GM12878 (cell line): ENCODE measurements at regions not wholly inside any gene's neighbourhood (a gene's known extent, or its start where the extent isn't known, plus 50 kb on each side); places are given as distances from the start of the nearest gene placed in this dataset.
"Not testable (repeated sequence)": the region's sequence is repeated elsewhere in the genome, so short reads cannot be mapped to it uniquely, and the experiment has no call there.

Experiments
- ATAC-seq: fragments of 200-7000 bp; cut with Tn5 transposase; 3 replicates; pipeline ENCODE4 v1.9.1; 2020; ENCODE audit warnings: mild to moderate bottlenecking, moderate library complexity
- BruUV-seq: library from RNA; stranded (reverse); fragments of 400-500 nt; replicated peaks from 2 replicates; lab custom pipeline; 2021; lab: Mats Ljungman, UMichigan
- CTCF ChIA-PET: fragments of 300-600 bp; sonication (Branson Sonifier 250); formaldehyde crosslinking; extraction: SDS; loops from one replicate; lab custom pipeline; 2021; ENCODE audit warnings: inconsistent platforms; lab: Yijun Ruan, JAX
- POLR2A ChIA-PET: fragments of 350-600 bp; formaldehyde crosslinking; extraction: SDS; loops from one replicate; lab custom pipeline; 2021; ENCODE audit warnings: inconsistent platforms; lab: Charles Lee
- RAD21 ChIA-PET: fragments of 300-600 bp; sonication (Branson Sonifier 250); formaldehyde crosslinking; loops from one replicate; lab custom pipeline; 2023; ENCODE audit warnings: antibody characterized with exemption; ENCODE audit not compliant: unreplicated experiment; lab: Charles Lee
- SMC1A ChIA-PET: fragments of 300-600 bp; sonication (Branson Sonifier 250); formaldehyde crosslinking; loops from one replicate; lab custom pipeline; 2023; ENCODE audit not compliant: unreplicated experiment, uncharacterized antibody; lab: Charles Lee
- DNase-seq: peaks from one replicate; pipeline ENCODE4 v3.0.0-alpha.2; 2011; ENCODE audit warnings: low read depth, low spot score
- FAIRE-seq: peaks from 3 replicates; lab custom pipeline; 2011; peaks lifted over from hg19 to GRCh38; lab: Jason Lieb, UNC
- H2AFZ ChIP-seq: 2 replicates; pipeline ENCODE4 v1.6.0; 2011; ENCODE audit warnings: low read depth, low read length, control low read depth; ENCODE audit not compliant: control insufficient read depth
- H3K27ac ChIP-seq: 2 replicates; pipeline ENCODE4 v1.5.1; 2011; ENCODE audit warnings: control low read depth; ENCODE audit not compliant: control insufficient read depth, insufficient read depth
- H3K27me3 ChIP-seq, 2 experiments: replicated peaks in 1 of 2; 2 replicates each; pipeline versions ENCODE4 v1.6.0 to v1.6.1; 2011; ENCODE audit warnings: low read length in 1 of 2; ENCODE audit not compliant: control insufficient read depth in 2 of 2, insufficient read depth in 2 of 2
- H3K36me3 ChIP-seq, 2 experiments: 2 replicates each; pipeline ENCODE4 v1.5.1; 2011; ENCODE audit warnings: low read length in 1 of 2; ENCODE audit not compliant: control insufficient read depth in 2 of 2, insufficient read depth in 2 of 2
- H3K4me1 ChIP-seq: 2 replicates; pipeline ENCODE4 v1.6.1; 2011; ENCODE audit warnings: mild to moderate bottlenecking, low read length, moderate library complexity, mixed read lengths; ENCODE audit not compliant: control insufficient read depth, insufficient read depth
- H3K4me2 ChIP-seq: 2 replicates; pipeline ENCODE4 v1.6.0; 2011; ENCODE audit warnings: control low read depth; ENCODE audit not compliant: control insufficient read depth, insufficient read depth
- H3K4me3 ChIP-seq: fragments of 200-600 bp; sonication (generic); 2 replicates; pipeline ENCODE4 v1.5.1; 2016
- H3K79me2 ChIP-seq: 2 replicates; pipeline ENCODE4 v1.6.0; 2011; ENCODE audit warnings: low read length; ENCODE audit not compliant: control insufficient read depth, insufficient read depth
- H3K9ac ChIP-seq: 2 replicates; pipeline ENCODE4 v1.8.0; 2011; ENCODE audit warnings: low read length, control low read depth, mixed read lengths; ENCODE audit not compliant: control insufficient read depth, insufficient read depth
- H3K9me3 ChIP-seq: replicated peaks from 3 replicates; pipeline ENCODE4 v1.5.1; 2011; ENCODE audit warnings: mild to moderate bottlenecking, low read length; ENCODE audit not compliant: control insufficient read depth, insufficient read depth
- H4K20me1 ChIP-seq: 2 replicates; pipeline ENCODE4 v1.6.0; 2011; ENCODE audit not compliant: control insufficient read depth, insufficient read depth
- BRCA1 ChIP-seq: IDR thresholded peaks from 2 replicates; pipeline ENCODE4 v1.6.1; 2011; ENCODE audit warnings: low read depth, low read length, improper control_type of control experiment
- CBX3 ChIP-seq: fragments of 200-600 bp; sonication (generic); IDR thresholded peaks from 2 replicates; pipeline ENCODE4 v1.6.1; 2016; ENCODE audit warnings: low read depth, borderline replicate concordance
- DPF2 ChIP-seq: fragments of 450-650 bp; IDR thresholded peaks from 2 replicates; pipeline ENCODE4 v1.6.1; 2017; ENCODE audit warnings: mild to moderate bottlenecking
- FOXM1 ChIP-seq: IDR thresholded peaks from 2 replicates; pipeline ENCODE4 v1.6.1; 2012; ENCODE audit warnings: low read depth, mild to moderate bottlenecking, inconsistent platforms, low read length, moderate library complexity
- HDAC6 ChIP-seq: fragments of 200-600 bp; sonication (generic); IDR thresholded peaks from one replicate; pipeline ENCODE4 v1.8.0; 2017; ENCODE audit warnings: antibody characterized with exemption; ENCODE audit not compliant: unreplicated experiment
- IKZF1 ChIP-seq: fragments of 450-650 bp; conservative IDR thresholded peaks from 2 replicates; pipeline ENCODE4 v1.6.1; 2017; ENCODE audit warnings: antibody characterized with exemption, mild to moderate bottlenecking
- NBN ChIP-seq: fragments of 450-650 bp; IDR thresholded peaks from 2 replicates; pipeline ENCODE4 v1.6.1; 2016
- NFYA ChIP-seq: IDR thresholded peaks from 2 replicates; pipeline ENCODE4 v1.6.1; 2011; ENCODE audit warnings: low read depth, mild to moderate bottlenecking, low read length, improper control_type of control experiment, borderline replicate concordance
- PML ChIP-seq: IDR thresholded peaks from 2 replicates; pipeline ENCODE4 v1.6.1; 2012; ENCODE audit warnings: low read length, inconsistent platforms
- POLR2A ChIP-seq: IDR thresholded peaks from 2 replicates; pipeline ENCODE4 v1.6.1; 2011; ENCODE audit warnings: low read depth, mild to moderate bottlenecking, low read length
- RAD21 ChIP-seq: IDR thresholded peaks from 2 replicates; pipeline ENCODE4 v1.6.1; 2011; ENCODE audit warnings: mild to moderate bottlenecking, low read depth, low read length, moderate library complexity; ENCODE audit not compliant: insufficient read depth
- RELA ChIP-seq: fragments of 450-650 bp; IDR thresholded peaks from 2 replicates; pipeline ENCODE4 v1.8.0; 2014; ENCODE audit warnings: borderline replicate concordance; ENCODE audit not compliant: partially characterized antibody
- SMAD1 ChIP-seq: fragments of 450-650 bp; IDR thresholded peaks from 2 replicates; pipeline ENCODE4 v1.6.1; 2018; ENCODE audit warnings: mild to moderate bottlenecking, low read depth; ENCODE audit not compliant: partially characterized antibody
- SMC3 ChIP-seq: IDR thresholded peaks from 2 replicates; pipeline ENCODE4 v1.6.1; 2011; ENCODE audit warnings: low read length, improper control_type of control experiment, borderline replicate concordance
- SRF ChIP-seq, 2 experiments: IDR thresholded peaks; 2 replicates each; pipeline ENCODE4 v1.6.1; 2011; ENCODE audit warnings: low read depth in 2 of 2, low read length in 2 of 2, mild to moderate bottlenecking in 1 of 2, moderate library complexity in 1 of 2
- WGBS: methylation state at CpG from one replicate; pipeline ENCODE4 v1.1.6; 2016; ENCODE audit warnings: low lambda C conversion rate; ENCODE audit not compliant: insufficient replicate concordance, insufficient coverage; ENCODE audit errors: missing lambda C conversion rate; 5-methylcytosine and 5-hydroxymethylcytosine counted together
- in situ Hi-C: fragments of 300-500 bp; cut with MboI; formaldehyde crosslinking; loops from 9 replicates; pipeline ENCODE4 v1.14.3; 2018; ENCODE audit warnings: mixed read lengths
- intact Hi-C: fragments of 100-400 bp; cut with micrococcal nuclease; formaldehyde crosslinking; loops from one replicate; pipeline ENCODE4 v1.14.2; 2022; ENCODE audit not compliant: unreplicated experiment

DNA sequence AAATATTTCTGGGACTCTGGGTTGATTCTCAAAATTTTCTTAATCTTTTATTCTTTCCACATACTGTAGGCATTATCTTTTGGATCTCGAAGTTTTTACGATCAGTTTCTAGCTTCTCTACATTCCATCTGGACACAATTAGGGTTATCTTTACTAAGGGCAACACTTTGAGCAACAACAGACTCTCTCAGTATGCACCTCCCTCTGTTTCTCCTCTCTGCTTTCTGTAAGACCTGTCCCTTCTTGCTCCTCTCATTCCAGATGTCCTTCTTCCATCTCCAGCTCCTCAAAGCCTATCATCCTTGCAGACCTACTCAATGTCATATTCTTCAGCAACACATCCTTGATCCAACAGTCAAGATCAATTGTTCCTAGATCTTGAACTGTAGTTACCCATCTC, 457.0 kb downstream of the SLC6A15 start:
- intact Hi-C loops, result no loop called here
- CTCF ChIA-PET, result interaction anchor here (0.7 kb wide), 1 partner anchor 487 kb away, joined by 3 read pairs; no protein-coding TSS in a partner anchor
- 56% methylated on average over 2 of the region's 2 CpGs for WGBS
- BruUV-seq, result no TSS peak
- Histone ChIP-seq H4K20me1 (no peaks in the 10 kb centered on the region), H3K4me1 (no peaks in the 10 kb centered on the region), H3K4me3 (no peak overlapping the region), H2AFZ (no peak overlapping the region), H3K4me2 (no peak overlapping the region), H3K27ac (no peak overlapping the region), H3K9ac (no peak overlapping the region), H3K27me3 (no peaks in the 10 kb centered on the region), H3K9me3 (no peaks in the 10 kb centered on the region), H3K36me3 (no peaks in the 10 kb centered on the region), H3K79me2 (no peaks in the 10 kb centered on the region)
- POLR2A ChIA-PET, result interaction anchor here (0.6 kb wide), 1 partner anchor 210 kb away, joined by 5 read pairs; no protein-coding TSS in a partner anchor
- TF ChIP-seq FOXM1 (no peak), NFYA (no peak), SMC3 (no peak), RAD21 (no peak), SRF (IDR thresholded peaks at IDR 0.05; ENCODE audit: low read depth in 2 of 2, low read length in 2 of 2) (no peak), DPF2 (no peak), NBN (no peak), RELA (no peak), CBX3 (no peak), BRCA1 (no peak), POLR2A (no peak), SMAD1 (no peak), IKZF1 (no peak), PML (no peak), HDAC6 (no peak)
- in situ Hi-C loops, result no loop called here
- FAIRE-seq (no peak), DNase-seq (no peak), ATAC-seq (no peak)
- SMC1A ChIA-PET, result no interaction called here
- RAD21 ChIA-PET, result no interaction called here

DNA sequence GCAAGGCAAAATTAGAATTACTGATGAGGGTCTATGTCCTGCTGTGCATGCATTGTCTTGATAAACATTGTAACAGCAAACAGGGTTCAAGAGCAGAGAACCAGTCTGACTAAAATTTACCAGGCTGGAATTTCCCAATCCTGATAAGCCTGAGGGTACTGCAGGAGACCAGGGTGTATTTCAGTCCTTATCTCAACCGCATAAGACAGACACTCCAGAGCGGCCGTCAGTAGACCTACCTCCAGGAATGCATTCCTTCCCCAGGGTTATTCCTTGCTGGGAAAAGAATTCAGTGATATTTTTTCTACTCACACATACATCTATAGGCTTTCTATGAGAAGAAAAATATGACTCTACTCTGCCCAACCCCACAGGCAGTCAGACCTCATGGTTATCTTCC, 466.1 kb downstream of the SLC6A15 start:
- H3K79me2 ChIP-seq, H3K27ac ChIP-seq, H3K9me3 ChIP-seq, H3K4me1 ChIP-seq, RAD21 ChIA-PET, intact Hi-C loops, H2AFZ ChIP-seq, H3K4me2 ChIP-seq, H3K27me3 ChIP-seq, POLR2A ChIA-PET, SMC1A ChIA-PET, H4K20me1 ChIP-seq, H3K4me3 ChIP-seq, ATAC-seq, DNase-seq, CTCF ChIA-PET, H3K9ac ChIP-seq, BruUV-seq, FAIRE-seq, H3K36me3 ChIP-seq, in situ Hi-C loops: not testable (repeated sequence)
- 74% methylated on average over 3 of the region's 3 CpGs for WGBS
